ENCODE measurements at regions not wholly inside any gene's neighbourhood (a gene's known extent, or its start where the extent isn't known, plus 50 kb on each side); places are given as distances from the start of the nearest gene placed in this dataset.
"Not testable (repeated sequence)": the region's sequence is repeated elsewhere in the genome, so short reads cannot be mapped to it uniquely, and the experiment has no call there.

- TF ChIP-seq POLR2A (IDR thresholded peaks at IDR 0.05; ENCODE audit: low read length) (no peak), GATA1 (IDR thresholded peaks at IDR 0.05; ENCODE audit: low read depth, low read length) (no peak)
- no peak for DNase-seq
These were observed 1213.2 kb downstream of the RAPGEF2 start for GRCh38 chr4:160316036-160316435.

- TF ChIP-seq POLR2A (IDR thresholded peaks at IDR 0.05; ENCODE audit: low read length) (no peak), GATA1 (IDR thresholded peaks at IDR 0.05; ENCODE audit: low read depth, low read length) (no peak)
- no peak for DNase-seq
These were observed 1215.8 kb downstream of the RAPGEF2 start for GRCh38 chr4:160318567-160319220.

- no peak for DNase-seq
These were observed 1216.5 kb downstream of the RAPGEF2 start for GRCh38 chr4:160319221-160319867.

GRCh38 chr4:160319868-160320260 lies 1217.0 kb downstream of the RAPGEF2 start:
- no peak for TF ChIP-seq GATA1 (IDR thresholded peaks at IDR 0.05; ENCODE audit: low read depth, low read length)
- TF ChIP-seq POLR2A (IDR thresholded peaks at IDR 0.05; ENCODE audit: low read length): no peak
- no peak for DNase-seq

More at GRCh38 chr4:160319221-160319867, 1216.5 kb downstream of the RAPGEF2 start:
- no peak for TF ChIP-seq POLR2A (IDR thresholded peaks at IDR 0.05; ENCODE audit: low read length)
- TF ChIP-seq GATA1 (IDR thresholded peaks at IDR 0.05; ENCODE audit: low read depth, low read length): no peak

- TF ChIP-seq GATA1 (IDR thresholded peaks at IDR 0.05; ENCODE audit: low read depth, low read length) (no peak), POLR2A (IDR thresholded peaks at IDR 0.05; ENCODE audit: low read length) (no peak)
- DNase-seq: no peak
These were observed 1223.2 kb downstream of the RAPGEF2 start for GRCh38 chr4:160326110-160326509.

- DNase-seq: no peak
- TF ChIP-seq GATA1 (IDR thresholded peaks at IDR 0.05; ENCODE audit: low read depth, low read length): no peak
- no peak for TF ChIP-seq POLR2A (IDR thresholded peaks at IDR 0.05; ENCODE audit: low read length)
These were observed 1244.3 kb downstream of the RAPGEF2 start for GRCh38 chr4:160347197-160347596.

GRCh38 chr4:160350944-160351343 lies 1248.1 kb downstream of the RAPGEF2 start:
- no peak for DNase-seq
- no peak for TF ChIP-seq POLR2A (IDR thresholded peaks at IDR 0.05; ENCODE audit: low read length)
- TF ChIP-seq GATA1 (IDR thresholded peaks at IDR 0.05; ENCODE audit: low read depth, low read length): no peak

GRCh38 chr4:160352637-160353036 lies 1249.8 kb downstream of the RAPGEF2 start:
- no peak for DNase-seq
- TF ChIP-seq POLR2A (IDR thresholded peaks at IDR 0.05; ENCODE audit: low read length) (no peak), GATA1 (IDR thresholded peaks at IDR 0.05; ENCODE audit: low read depth, low read length) (no peak)

- no peak for DNase-seq
These were observed 1250.7 kb downstream of the RAPGEF2 start for GRCh38 chr4:160353548-160353947.

GRCh38 chr4:160362478-160362877 lies 1259.6 kb downstream of the RAPGEF2 start:
- DNase-seq: no peak
- TF ChIP-seq POLR2A (IDR thresholded peaks at IDR 0.05; ENCODE audit: low read length) (no peak), GATA1 (IDR thresholded peaks at IDR 0.05; ENCODE audit: low read depth, low read length) (no peak)

More at GRCh38 chr4:160353548-160353947, 1250.7 kb downstream of the RAPGEF2 start:
- TF ChIP-seq GATA1 (IDR thresholded peaks at IDR 0.05; ENCODE audit: low read depth, low read length) (no peak), POLR2A (IDR thresholded peaks at IDR 0.05; ENCODE audit: low read length) (no peak)

- no peak for DNase-seq
- TF ChIP-seq GATA1 (IDR thresholded peaks at IDR 0.05; ENCODE audit: low read depth, low read length) (no peak), POLR2A (IDR thresholded peaks at IDR 0.05; ENCODE audit: low read length) (no peak)
These were observed 1261.3 kb downstream of the RAPGEF2 start for GRCh38 chr4:160364217-160364616.

GRCh38 chr4:160364665-160365064 lies 1261.8 kb downstream of the RAPGEF2 start:
- DNase-seq: not testable (repeated sequence)

GRCh38 chr4:160365383-160365782 lies 1262.5 kb downstream of the RAPGEF2 start:
- not testable (repeated sequence) for DNase-seq

GRCh38 chr4:160370046-160370445 lies 1267.2 kb downstream of the RAPGEF2 start:
- no peak for TF ChIP-seq GATA1 (IDR thresholded peaks at IDR 0.05; ENCODE audit: low read depth, low read length)
- no peak for TF ChIP-seq POLR2A (IDR thresholded peaks at IDR 0.05; ENCODE audit: low read length)
- DNase-seq: no peak

- DNase-seq: no peak
These were observed 1268.6 kb downstream of the RAPGEF2 start for GRCh38 chr4:160371446-160371845.

More at GRCh38 chr4:160371446-160371845, 1268.6 kb downstream of the RAPGEF2 start:
- TF ChIP-seq GATA1 (IDR thresholded peaks at IDR 0.05; ENCODE audit: low read depth, low read length) (no peak), POLR2A (IDR thresholded peaks at IDR 0.05; ENCODE audit: low read length) (no peak)

All from erythroblast (primary cell).